Stimulated activated CD8-positive, alpha-beta memory T cell treated with anti-CD3 and anti-CD28 coated beads, Interleukin-4, amount 100 ng/mL, for 24 hours (primary cell): ENCODE measurements at regions not wholly inside any gene's neighbourhood (a gene's known extent, or its start where the extent isn't known, plus 50 kb on each side); places are given as distances from the start of the nearest gene placed in this dataset.
"Not testable (repeated sequence)": the region's sequence is repeated elsewhere in the genome, so short reads cannot be mapped to it uniquely, and the experiment has no call there.

Experiments
- DNase-seq: peaks from one replicate; pipeline ENCODE4 v3.0.0-alpha.2; 2020; ENCODE audit warnings: low read depth

- no peak for DNase-seq
Observed at GRCh38 chr2:160803881-160804280, 310.3 kb upstream of the RBMS1 start.

- DNase-seq, result no peak
Observed at GRCh38 chr2:160810406-160810805, 316.8 kb upstream of the RBMS1 start.

- no peak for DNase-seq
Observed at GRCh38 chr2:160812830-160813505, 319.4 kb upstream of the RBMS1 start.

GRCh38 chr2:160813506-160813858 lies 319.9 kb upstream of the RBMS1 start:
- no peak for DNase-seq

- DNase-seq, result no peak
Observed at GRCh38 chr2:160816916-160817499, 323.4 kb upstream of the RBMS1 start.

- no peak for DNase-seq
Observed at GRCh38 chr2:160820691-160821090, 327.1 kb upstream of the RBMS1 start.

GRCh38 chr2:160822006-160822405 lies 328.4 kb upstream of the RBMS1 start:
- no peak for DNase-seq

GRCh38 chr2:160825433-160825832 lies 331.8 kb upstream of the RBMS1 start:
- no peak for DNase-seq

GRCh38 chr2:160826496-160826895 lies 332.9 kb upstream of the RBMS1 start:
- DNase-seq, result no peak

GRCh38 chr2:160828076-160828475 lies 332.2 kb upstream of the TANK start:
- DNase-seq, result no peak

- DNase-seq, result not testable (repeated sequence)
Observed at GRCh38 chr2:160832381-160832780, 327.8 kb upstream of the TANK start.

GRCh38 chr2:160835166-160835565 lies 325.1 kb upstream of the TANK start:
- no peak for DNase-seq

GRCh38 chr2:160836755-160837154 lies 323.5 kb upstream of the TANK start:
- DNase-seq, result no peak

- DNase-seq, result no peak
Observed at GRCh38 chr2:160837416-160837815, 322.8 kb upstream of the TANK start.

GRCh38 chr2:160838147-160838546 lies 322.1 kb upstream of the TANK start:
- no peak for DNase-seq

- DNase-seq, result no peak
Observed at GRCh38 chr2:160838691-160839090, 321.5 kb upstream of the TANK start.

- no peak for DNase-seq
Observed at GRCh38 chr2:160842286-160842685, 317.9 kb upstream of the TANK start.

GRCh38 chr2:160859096-160859495 lies 301.1 kb upstream of the TANK start:
- DNase-seq, result no peak

GRCh38 chr2:160862226-160862625 lies 298.0 kb upstream of the TANK start:
- DNase-seq, result no peak

GRCh38 chr2:160868891-160869290 lies 291.3 kb upstream of the TANK start:
- DNase-seq, result no peak

GRCh38 chr2:160869411-160869810 lies 290.8 kb upstream of the TANK start:
- no peak for DNase-seq

- DNase-seq, result no peak
Observed at GRCh38 chr2:160870729-160871465, 289.3 kb upstream of the TANK start.

- no peak for DNase-seq
Observed at GRCh38 chr2:160871953-160872352, 288.3 kb upstream of the TANK start.

GRCh38 chr2:160876029-160876428 lies 284.2 kb upstream of the TANK start:
- DNase-seq, result no peak
